Neural progenitor cell (in vitro differentiated cells): ENCODE measurements at regions not wholly inside any gene's neighbourhood (a gene's known extent, or its start where the extent isn't known, plus 50 kb on each side); places are given as distances from the start of the nearest gene placed in this dataset.

Experiments used
- DNase-seq: peaks from one replicate; pipeline ENCODE4 v3.0.0-alpha.2; 2016; ENCODE audit warnings: low spot score
- H2AFZ ChIP-seq: fragments of 200-600 bp; sonication (generic); replicated peaks from 2 replicates; pipeline ENCODE4 v1.6.1; 2016; ENCODE audit warnings: antibody characterized with exemption
- H3F3A ChIP-seq: fragments of 200-600 bp; sonication (generic); 2 replicates; pipeline ENCODE4 v1.6.1; 2016; ENCODE audit warnings: antibody characterized with exemption, low read depth
- H3K27ac ChIP-seq: fragments of 200-600 bp; sonication (generic); 2 replicates; pipeline ENCODE4 v1.5.1; 2016; ENCODE audit warnings: mild to moderate bottlenecking
- H3K27me3 ChIP-seq: fragments of 200-600 bp; sonication (generic); 2 replicates; pipeline ENCODE4 v1.6.1; 2016; ENCODE audit warnings: mild to moderate bottlenecking, moderate library complexity
- H3K36me3 ChIP-seq: fragments of 200-600 bp; sonication (generic); 2 replicates; pipeline ENCODE4 v1.5.1; 2016
- H3K4me1 ChIP-seq: fragments of 200-600 bp; sonication (generic); 2 replicates; pipeline ENCODE4 v1.6.1; 2016; ENCODE audit warnings: mixed run types
- H3K4me2 ChIP-seq: fragments of 200-600 bp; sonication (generic); 2 replicates; pipeline ENCODE4 v1.6.1; 2016
- H3K4me3 ChIP-seq: fragments of 200-600 bp; sonication (generic); 2 replicates; pipeline ENCODE4 v1.5.1; 2016
- H3K79me2 ChIP-seq: fragments of 200-600 bp; sonication (generic); 2 replicates; pipeline ENCODE4 v1.6.1; 2016; ENCODE audit warnings: low read depth
- H3K9ac ChIP-seq: fragments of 200-600 bp; sonication (generic); 2 replicates; pipeline ENCODE4 v1.6.1; 2016
- H3K9me3 ChIP-seq: fragments of 200-600 bp; sonication (generic); 2 replicates; pipeline ENCODE4 v1.5.1; 2016; ENCODE audit warnings: low read depth
- H4K20me1 ChIP-seq: fragments of 200-600 bp; sonication (generic); 2 replicates; pipeline ENCODE4 v1.6.1; 2016; ENCODE audit warnings: low read depth
- H3K27ac Mint-ChIP-seq: 3 replicates; pipeline ENCODE4 v1.8.0; 2021; ENCODE audit warnings: mixed read lengths
- H3K27me3 Mint-ChIP-seq: 2 replicates; pipeline ENCODE4 v1.8.0; 2022; ENCODE audit warnings: low read depth, mild to moderate bottlenecking, inconsistent platforms, moderate library complexity, mixed read lengths; ENCODE audit not compliant: insufficient read depth
- H3K36me3 Mint-ChIP-seq: 3 replicates; pipeline ENCODE4 v1.8.0; 2021; ENCODE audit warnings: mixed read lengths
- H3K4me1 Mint-ChIP-seq: 3 replicates; pipeline ENCODE4 v1.8.0; 2021; ENCODE audit warnings: mixed read lengths
- H3K4me3 Mint-ChIP-seq: 3 replicates; pipeline ENCODE4 v1.8.0; 2021; ENCODE audit warnings: mild to moderate bottlenecking, moderate library complexity, mixed read lengths
- H3K9me3 Mint-ChIP-seq: 3 replicates; pipeline ENCODE4 v1.8.0; 2020; ENCODE audit warnings: mixed read lengths
- CTCF ChIP-seq: fragments of 200-600 bp; sonication (generic); IDR thresholded peaks from 2 replicates; pipeline ENCODE4 v1.5.1; 2017; ENCODE audit warnings: antibody characterized with exemption, mild to moderate bottlenecking
- EZH2 ChIP-seq: fragments of 200-600 bp; sonication (generic); IDR thresholded peaks from 2 replicates; pipeline ENCODE4 v1.6.1; 2017; ENCODE audit warnings: antibody characterized with exemption, mild to moderate bottlenecking, moderate library complexity
- EZH2phosphoT487 ChIP-seq: fragments of 200-600 bp; sonication (generic); IDR thresholded peaks from 2 replicates; pipeline ENCODE4 v1.6.1; 2017; ENCODE audit warnings: antibody characterized with exemption

GRCh38 chr4:110914791-110915190 lies 291.9 kb upstream of the PITX2 start:
- no peaks in the 10 kb centered on the region for H4K20me1 ChIP-seq
- no peak overlapping the region for H3K4me2 ChIP-seq
- no peak for DNase-seq
- no peaks in the 10 kb centered on the region for H3K4me1 ChIP-seq
- H3F3A ChIP-seq: no peaks in the 10 kb centered on the region
- H3K27me3 ChIP-seq: no peaks in the 10 kb centered on the region
- Mint-ChIP-seq H3K4me1 (no peaks in the 10 kb centered on the region), H3K27ac (no peak overlapping the region), H3K4me3 (no peak overlapping the region), H3K9me3 (no peaks in the 10 kb centered on the region), H3K36me3 (no peaks in the 10 kb centered on the region), H3K27me3 (no peaks in the 10 kb centered on the region)
- TF ChIP-seq EZH2 (no peak), CTCF (no peak), EZH2phosphoT487 (no peak)
- H3K27ac ChIP-seq: no peak overlapping the region
- no peak overlapping the region for H3K4me3 ChIP-seq
- H3K9ac ChIP-seq: no peak overlapping the region
- H3K79me2 ChIP-seq: no peaks in the 10 kb centered on the region
- no peak overlapping the region for H2AFZ ChIP-seq
- no peaks in the 10 kb centered on the region for H3K36me3 ChIP-seq
- H3K9me3 ChIP-seq: no peaks in the 10 kb centered on the region

- no peaks in the 10 kb centered on the region for H3K36me3 ChIP-seq
- no peaks in the 10 kb centered on the region for H3K4me1 ChIP-seq
- H3F3A ChIP-seq: no peaks in the 10 kb centered on the region
- no peak overlapping the region for H3K9ac ChIP-seq
- H3K9me3 ChIP-seq: no peaks in the 10 kb centered on the region
- Mint-ChIP-seq H3K4me3 (no peak overlapping the region), H3K27me3 (no peaks in the 10 kb centered on the region), H3K27ac (no peak overlapping the region), H3K36me3 (no peaks in the 10 kb centered on the region), H3K4me1 (no peaks in the 10 kb centered on the region), H3K9me3 (no peaks in the 10 kb centered on the region)
- no peak overlapping the region for H2AFZ ChIP-seq
- no peak overlapping the region for H3K4me2 ChIP-seq
- no peak overlapping the region for H3K4me3 ChIP-seq
- H3K27ac ChIP-seq: no peak overlapping the region
- TF ChIP-seq EZH2: no peak
- no peak for TF ChIP-seq EZH2phosphoT487
- TF ChIP-seq CTCF: no peak
- DNase-seq: no peak
- no peaks in the 10 kb centered on the region for H4K20me1 ChIP-seq
- no peaks in the 10 kb centered on the region for H3K27me3 ChIP-seq
- no peaks in the 10 kb centered on the region for H3K79me2 ChIP-seq
Observed at GRCh38 chr4:110915301-110915700, 292.4 kb upstream of the PITX2 start.

GRCh38 chr4:110916505-110916904 lies 293.6 kb upstream of the PITX2 start:
- DNase-seq: no peak
- H3K27me3 Mint-ChIP-seq: no peaks in the 10 kb centered on the region
- Histone ChIP-seq H3K27me3 (no peaks in the 10 kb centered on the region), H3K9me3 (no peaks in the 10 kb centered on the region), H3K36me3 (no peaks in the 10 kb centered on the region), H3F3A (no peaks in the 10 kb centered on the region), H4K20me1 (no peaks in the 10 kb centered on the region), H3K9ac (no peak overlapping the region), H3K4me2 (no peak overlapping the region), H2AFZ (no peak overlapping the region), H3K4me1 (no peaks in the 10 kb centered on the region), H3K27ac (no peak overlapping the region), H3K79me2 (no peaks in the 10 kb centered on the region), H3K4me3 (no peak overlapping the region)
- TF ChIP-seq EZH2 (no peak), EZH2phosphoT487 (no peak), CTCF (no peak)
- no peak overlapping the region for H3K4me3 Mint-ChIP-seq
- no peaks in the 10 kb centered on the region for H3K9me3 Mint-ChIP-seq
- no peaks in the 10 kb centered on the region for H3K36me3 Mint-ChIP-seq
- H3K4me1 Mint-ChIP-seq: no peaks in the 10 kb centered on the region
- H3K27ac Mint-ChIP-seq: no peak overlapping the region

GRCh38 chr4:110917835-110918234 lies 295.0 kb upstream of the PITX2 start:
- TF ChIP-seq CTCF (no peak), EZH2phosphoT487 (no peak)
- no peaks in the 10 kb centered on the region for H3K27me3 ChIP-seq
- H3K4me3 Mint-ChIP-seq: no peak overlapping the region

More at GRCh38 chr4:110917835-110918234, 295.0 kb upstream of the PITX2 start:
- H4K20me1 ChIP-seq: no peaks in the 10 kb centered on the region
- H3K4me1 ChIP-seq: no peaks in the 10 kb centered on the region
- H3F3A ChIP-seq: no peaks in the 10 kb centered on the region
- no peak overlapping the region for H3K27ac ChIP-seq
- no peaks in the 10 kb centered on the region for H3K9me3 Mint-ChIP-seq
- H3K27me3 Mint-ChIP-seq: no peaks in the 10 kb centered on the region
- no peak overlapping the region for H2AFZ ChIP-seq
- no peak overlapping the region for H3K9ac ChIP-seq
- DNase-seq: no peak
- no peak overlapping the region for H3K27ac Mint-ChIP-seq
- no peaks in the 10 kb centered on the region for H3K9me3 ChIP-seq
- H3K36me3 Mint-ChIP-seq: no peaks in the 10 kb centered on the region
- no peaks in the 10 kb centered on the region for H3K36me3 ChIP-seq
- H3K4me1 Mint-ChIP-seq: no peaks in the 10 kb centered on the region
- no peaks in the 10 kb centered on the region for H3K79me2 ChIP-seq
- H3K4me3 ChIP-seq: no peak overlapping the region
- H3K4me2 ChIP-seq: no peak overlapping the region
